ENCODE measurements at regions not wholly inside any gene's neighbourhood (a gene's known extent, or its start where the extent isn't known, plus 50 kb on each side); places are given as distances from the start of the nearest gene placed in this dataset.

- ChIA-PET CTCF (no interaction called here), POLR2A (no interaction called here)
- TF ChIP-seq SUZ12 (IDR thresholded peaks at IDR 0.05) (no peak), TARDBP (IDR thresholded peaks at IDR 0.05) (no peak), SP1 (IDR thresholded peaks at IDR 0.05) (no peak), NFRKB (IDR thresholded peaks at IDR 0.05) (no peak), BHLHE40 (IDR thresholded peaks at IDR 0.05; ENCODE audit: borderline replicate concordance) (no peak), FOXA1 (IDR thresholded peaks at IDR 0.05) (no peak), ZNF384 (IDR thresholded peaks at IDR 0.05) (no peak), HDGF (IDR thresholded peaks at IDR 0.05; ENCODE audit: borderline replicate concordance) (no peak), L3MBTL2 (conservative IDR thresholded peaks at IDR 0.05) (no peak), ARNT (IDR thresholded peaks at IDR 0.05) (no peak)
- DNase-seq (ENCODE audit: extremely low spot score) = no peak
Measured at GRCh38 chr5:58185397-58185796, 274.5 kb downstream of the PLK2 start.

GRCh38 chr5:58184910-58185309, 275.0 kb downstream of the PLK2 start:
- DNase-seq (ENCODE audit: extremely low spot score) = no peak
- TF ChIP-seq ZNF384 (IDR thresholded peaks at IDR 0.05) (no peak), SP1 (IDR thresholded peaks at IDR 0.05) (no peak), CTBP1 (IDR thresholded peaks at IDR 0.05; ENCODE audit: borderline replicate concordance) (no peak), FOXK2 (IDR thresholded peaks at IDR 0.05) (no peak)
- ChIA-PET CTCF (no interaction called here), POLR2A (no interaction called here)

- DNase-seq (ENCODE audit: extremely low spot score) = no peak
- TF ChIP-seq HDGF (IDR thresholded peaks at IDR 0.05; ENCODE audit: borderline replicate concordance) (no peak), SUZ12 (IDR thresholded peaks at IDR 0.05) (no peak), PKNOX1 (IDR thresholded peaks at IDR 0.05) (no peak), L3MBTL2 (conservative IDR thresholded peaks at IDR 0.05) (no peak), BHLHE40 (IDR thresholded peaks at IDR 0.05; ENCODE audit: borderline replicate concordance) (no peak), CTBP1 (IDR thresholded peaks at IDR 0.05; ENCODE audit: borderline replicate concordance) (no peak), NFRKB (IDR thresholded peaks at IDR 0.05) (no peak), FOXK2 (IDR thresholded peaks at IDR 0.05) (no peak), FOXM1 (IDR thresholded peaks at IDR 0.05; ENCODE audit: borderline replicate concordance) (no peak), ARNT (IDR thresholded peaks at IDR 0.05) (no peak), FOXA1 (IDR thresholded peaks at IDR 0.05) (no peak), ELF4 (IDR thresholded peaks at IDR 0.05) (no peak), TARDBP (IDR thresholded peaks at IDR 0.05) (no peak), LEF1 (IDR thresholded peaks at IDR 0.05; ENCODE audit: borderline replicate concordance) (no peak), ZNF384 (IDR thresholded peaks at IDR 0.05) (no peak), SP1 (IDR thresholded peaks at IDR 0.05) (no peak)
- ChIA-PET POLR2A (no interaction called here), CTCF (no interaction called here)
Measured at GRCh38 chr5:58183786-58184085, 276.1 kb downstream of the PLK2 start.

- ChIA-PET CTCF (no interaction called here), POLR2A (no interaction called here)
- TF ChIP-seq NFRKB (IDR thresholded peaks at IDR 0.05) (no peak), FOXA1 (IDR thresholded peaks at IDR 0.05) (no peak), TARDBP (IDR thresholded peaks at IDR 0.05) (no peak), ZNF384 (IDR thresholded peaks at IDR 0.05) (no peak), FOXK2 (IDR thresholded peaks at IDR 0.05) (no peak), CTBP1 (IDR thresholded peaks at IDR 0.05; ENCODE audit: borderline replicate concordance) (no peak), SUZ12 (IDR thresholded peaks at IDR 0.05) (no peak), FOXM1 (IDR thresholded peaks at IDR 0.05; ENCODE audit: borderline replicate concordance) (no peak), LEF1 (IDR thresholded peaks at IDR 0.05; ENCODE audit: borderline replicate concordance) (no peak), PKNOX1 (IDR thresholded peaks at IDR 0.05) (no peak), ARNT (IDR thresholded peaks at IDR 0.05) (no peak), SP1 (IDR thresholded peaks at IDR 0.05) (no peak), BHLHE40 (IDR thresholded peaks at IDR 0.05; ENCODE audit: borderline replicate concordance) (no peak), ELF4 (IDR thresholded peaks at IDR 0.05) (no peak), HDGF (IDR thresholded peaks at IDR 0.05; ENCODE audit: borderline replicate concordance) (no peak)
- DNase-seq (ENCODE audit: extremely low spot score) = no peak
Measured at GRCh38 chr5:58183078-58183785, 276.7 kb downstream of the PLK2 start.

- TF ChIP-seq SUZ12 (IDR thresholded peaks at IDR 0.05) (no peak), L3MBTL2 (conservative IDR thresholded peaks at IDR 0.05) (no peak), LEF1 (IDR thresholded peaks at IDR 0.05; ENCODE audit: borderline replicate concordance) (no peak), ZNF384 (IDR thresholded peaks at IDR 0.05) (no peak), NFRKB (IDR thresholded peaks at IDR 0.05) (no peak)
- DNase-seq (ENCODE audit: extremely low spot score) = no peak
- CTCF ChIA-PET = interaction anchor here (0.5 kb wide), 1 partner anchor 405 kb away, joined by 3 read pairs; no protein-coding TSS in a partner anchor
- POLR2A ChIA-PET = no interaction called here
Measured at GRCh38 chr5:58182287-58182841, 277.5 kb downstream of the PLK2 start.

- ChIA-PET CTCF (interaction anchor here (0.5 kb wide), 1 partner anchor 405 kb away, joined by 3 read pairs; no protein-coding TSS in a partner anchor), POLR2A (no interaction called here)
- DNase-seq (ENCODE audit: extremely low spot score) = no peak
- TF ChIP-seq SP1 (IDR thresholded peaks at IDR 0.05) (no peak), ZNF384 (IDR thresholded peaks at IDR 0.05) (no peak), BHLHE40 (IDR thresholded peaks at IDR 0.05; ENCODE audit: borderline replicate concordance) (no peak), PKNOX1 (IDR thresholded peaks at IDR 0.05) (no peak), L3MBTL2 (conservative IDR thresholded peaks at IDR 0.05) (no peak), CTBP1 (IDR thresholded peaks at IDR 0.05; ENCODE audit: borderline replicate concordance) (no peak), FOXA1 (IDR thresholded peaks at IDR 0.05) (no peak), ARNT (IDR thresholded peaks at IDR 0.05) (no peak), FOXM1 (IDR thresholded peaks at IDR 0.05; ENCODE audit: borderline replicate concordance) (no peak), HDGF (IDR thresholded peaks at IDR 0.05; ENCODE audit: borderline replicate concordance) (no peak), NFRKB (IDR thresholded peaks at IDR 0.05) (no peak), TARDBP (IDR thresholded peaks at IDR 0.05) (no peak), SUZ12 (IDR thresholded peaks at IDR 0.05) (no peak), FOXK2 (IDR thresholded peaks at IDR 0.05) (no peak), LEF1 (IDR thresholded peaks at IDR 0.05; ENCODE audit: borderline replicate concordance) (no peak), ELF4 (IDR thresholded peaks at IDR 0.05) (no peak)
Measured at GRCh38 chr5:58181578-58182286, 278.2 kb downstream of the PLK2 start.
